ENCODE measurements at regions not wholly inside any gene's neighbourhood (a gene's known extent, or its start where the extent isn't known, plus 50 kb on each side); places are given as distances from the start of the nearest gene placed in this dataset.

DNA sequence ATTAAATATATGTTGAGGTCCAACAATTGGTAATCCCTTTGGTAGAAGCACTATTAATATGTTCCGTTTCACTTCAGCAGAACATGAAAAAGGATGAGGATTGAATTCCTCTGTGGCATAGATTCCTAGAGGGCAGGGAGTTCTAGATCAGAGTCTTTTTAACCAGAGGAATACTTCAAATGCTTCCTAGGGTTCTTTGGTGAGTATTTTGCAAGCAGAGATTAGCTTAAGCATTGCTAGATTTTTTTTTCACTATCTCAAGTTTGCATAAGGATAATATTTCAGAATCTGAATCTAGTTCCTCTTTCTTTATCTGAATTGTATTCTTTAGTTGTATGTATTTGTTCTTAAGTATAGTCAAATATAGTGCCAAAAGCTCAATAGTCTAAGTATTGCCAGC lies 116.6 kb upstream of the ADAMTSL1 start:
- TF ChIP-seq EZH2 (optimal IDR thresholded peaks at IDR 0.05; ENCODE audit: low read depth, low read length) (no peak), EZH2phosphoT487 (IDR thresholded peaks at IDR 0.05; ENCODE audit: low read length) (no peak)
- TF ChIP-seq, protein P1, sequence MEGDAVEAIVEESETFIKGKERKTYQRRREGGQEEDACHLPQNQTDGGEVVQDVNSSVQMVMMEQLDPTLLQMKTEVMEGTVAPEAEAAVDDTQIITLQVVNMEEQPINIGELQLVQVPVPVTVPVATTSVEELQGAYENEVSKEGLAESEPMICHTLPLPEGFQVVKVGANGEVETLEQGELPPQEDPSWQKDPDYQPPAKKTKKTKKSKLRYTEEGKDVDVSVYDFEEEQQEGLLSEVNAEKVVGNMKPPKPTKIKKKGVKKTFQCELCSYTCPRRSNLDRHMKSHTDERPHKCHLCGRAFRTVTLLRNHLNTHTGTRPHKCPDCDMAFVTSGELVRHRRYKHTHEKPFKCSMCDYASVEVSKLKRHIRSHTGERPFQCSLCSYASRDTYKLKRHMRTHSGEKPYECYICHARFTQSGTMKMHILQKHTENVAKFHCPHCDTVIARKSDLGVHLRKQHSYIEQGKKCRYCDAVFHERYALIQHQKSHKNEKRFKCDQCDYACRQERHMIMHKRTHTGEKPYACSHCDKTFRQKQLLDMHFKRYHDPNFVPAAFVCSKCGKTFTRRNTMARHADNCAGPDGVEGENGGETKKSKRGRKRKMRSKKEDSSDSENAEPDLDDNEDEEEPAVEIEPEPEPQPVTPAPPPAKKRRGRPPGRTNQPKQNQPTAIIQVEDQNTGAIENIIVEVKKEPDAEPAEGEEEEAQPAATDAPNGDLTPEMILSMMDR (IDR thresholded peaks at IDR 0.05; ENCODE audit: low read length) = no peak

All from MM.1S (cell line).